ENCODE measurements at regions not wholly inside any gene's neighbourhood (a gene's known extent, or its start where the extent isn't known, plus 50 kb on each side); places are given as distances from the start of the nearest gene placed in this dataset.

- H3K4me1 ChIP-seq (ENCODE audit: low read length) = no peaks in the 10 kb centered on the region
- H3K36me3 ChIP-seq (replicated peaks; ENCODE audit: insufficient read depth, low read length) = no peaks in the 10 kb centered on the region
- TF ChIP-seq CTCF (IDR thresholded peaks at IDR 0.05; ENCODE audit: low read length) (no peak), EZH2phosphoT487 (IDR thresholded peaks at IDR 0.05; ENCODE audit: low read length) (no peak), EZH2 (optimal IDR thresholded peaks at IDR 0.05; ENCODE audit: low read depth, low read length) (no peak)
- no peaks in the 10 kb centered on the region for H3K9me2 ChIP-seq (replicated peaks; ENCODE audit: insufficient read depth, low read length)
- no peak overlapping the region for H3K4me3 ChIP-seq (ENCODE audit: low read length)
- H3K27me3 ChIP-seq (replicated peaks; ENCODE audit: insufficient read depth, low read length) = no peaks in the 10 kb centered on the region
- H2AFZ ChIP-seq (ENCODE audit: low read length) = no peak overlapping the region
- no peak overlapping the region for H3K27ac ChIP-seq (ENCODE audit: low read length)
- no peaks in the 10 kb centered on the region for H3K9me3 ChIP-seq (replicated peaks; ENCODE audit: insufficient read depth, low read length)
- no peak overlapping the region for H3K9ac ChIP-seq (ENCODE audit: low read length)
- no peaks in the 10 kb centered on the region for H3F3A ChIP-seq (ENCODE audit: insufficient read depth, low read length)
- no peak overlapping the region for H3K4me2 ChIP-seq (ENCODE audit: low read depth, low read length)
- no peaks in the 10 kb centered on the region for H3K79me2 ChIP-seq (ENCODE audit: low read length)
- DNase-seq = no peak
- no peaks in the 10 kb centered on the region for H4K20me1 ChIP-seq (ENCODE audit: insufficient read depth, low read length)
These were observed 123.4 kb downstream of the SLC17A6 start for GRCh38 chr11:22461626-22462025.

GRCh38 chr11:22460181-22460580 is 122.0 kb downstream of the SLC17A6 start:
- no peaks in the 10 kb centered on the region for H3K79me2 ChIP-seq (ENCODE audit: low read length)
- TF ChIP-seq CTCF (IDR thresholded peaks at IDR 0.05; ENCODE audit: low read length) = no peak
- no peak for TF ChIP-seq EZH2 (optimal IDR thresholded peaks at IDR 0.05; ENCODE audit: low read depth, low read length)
- no peak for TF ChIP-seq EZH2phosphoT487 (IDR thresholded peaks at IDR 0.05; ENCODE audit: low read length)
- no peaks in the 10 kb centered on the region for H3K27me3 ChIP-seq (replicated peaks; ENCODE audit: insufficient read depth, low read length)
- H3K4me1 ChIP-seq (ENCODE audit: low read length) = no peaks in the 10 kb centered on the region
- H4K20me1 ChIP-seq (ENCODE audit: insufficient read depth, low read length) = no peaks in the 10 kb centered on the region
- H3K4me3 ChIP-seq (ENCODE audit: low read length) = no peak overlapping the region
- H3K9ac ChIP-seq (ENCODE audit: low read length) = no peak overlapping the region
- no peak overlapping the region for H3K4me2 ChIP-seq (ENCODE audit: low read depth, low read length)
- no peak overlapping the region for H3K27ac ChIP-seq (ENCODE audit: low read length)
- no peaks in the 10 kb centered on the region for H3K9me3 ChIP-seq (replicated peaks; ENCODE audit: insufficient read depth, low read length)
- no peaks in the 10 kb centered on the region for H3K36me3 ChIP-seq (replicated peaks; ENCODE audit: insufficient read depth, low read length)
- H3F3A ChIP-seq (ENCODE audit: insufficient read depth, low read length) = no peaks in the 10 kb centered on the region
- H3K9me2 ChIP-seq (replicated peaks; ENCODE audit: insufficient read depth, low read length) = no peaks in the 10 kb centered on the region
- H2AFZ ChIP-seq (ENCODE audit: low read length) = no peak overlapping the region
- no peak for DNase-seq

- H3F3A ChIP-seq (ENCODE audit: insufficient read depth, low read length) = no peaks in the 10 kb centered on the region
- no peaks in the 10 kb centered on the region for H3K4me1 ChIP-seq (ENCODE audit: low read length)
- no peak overlapping the region for H3K9ac ChIP-seq (ENCODE audit: low read length)
- H3K9me3 ChIP-seq (replicated peaks; ENCODE audit: insufficient read depth, low read length) = no peaks in the 10 kb centered on the region
- no peak overlapping the region for H3K4me2 ChIP-seq (ENCODE audit: low read depth, low read length)
- no peaks in the 10 kb centered on the region for H3K9me2 ChIP-seq (replicated peaks; ENCODE audit: insufficient read depth, low read length)
- TF ChIP-seq EZH2 (optimal IDR thresholded peaks at IDR 0.05; ENCODE audit: low read depth, low read length) (no peak), EZH2phosphoT487 (IDR thresholded peaks at IDR 0.05; ENCODE audit: low read length) (no peak), CTCF (IDR thresholded peaks at IDR 0.05; ENCODE audit: low read length) (no peak)
- no peaks in the 10 kb centered on the region for H3K79me2 ChIP-seq (ENCODE audit: low read length)
- no peak for DNase-seq
- no peaks in the 10 kb centered on the region for H4K20me1 ChIP-seq (ENCODE audit: insufficient read depth, low read length)
- H3K4me3 ChIP-seq (ENCODE audit: low read length) = no peak overlapping the region
- no peak overlapping the region for H3K27ac ChIP-seq (ENCODE audit: low read length)
- H2AFZ ChIP-seq (ENCODE audit: low read length) = no peak overlapping the region
- H3K27me3 ChIP-seq (replicated peaks; ENCODE audit: insufficient read depth, low read length) = no peaks in the 10 kb centered on the region
- no peaks in the 10 kb centered on the region for H3K36me3 ChIP-seq (replicated peaks; ENCODE audit: insufficient read depth, low read length)
These were observed 120.9 kb downstream of the SLC17A6 start for GRCh38 chr11:22459048-22459447.
